Aorta (tissue), 5 donors: ENCODE measurements at regions not wholly inside any gene's neighbourhood (a gene's known extent, or its start where the extent isn't known, plus 50 kb on each side); places are given as distances from the start of the nearest gene placed in this dataset.

ENCODE experiments used
- ATAC-seq: fragments of 200-7000 bp; cut with Tn5 transposase; one replicate; pipeline ENCODE4 v1.9.1; 2022; ENCODE audit warnings: moderate library complexity; ENCODE audit not compliant: low FRiP score
- DNase-seq, 2 donors: peaks; one replicate each; pipeline ENCODE4 v3.0.0-alpha.2; 2020
- H3K27ac ChIP-seq, 2 donors: one replicate each; pipeline ENCODE4 v1.5.1; 2013; ENCODE audit warnings: low read length in 2 of 2, mild to moderate bottlenecking in 2 of 2, moderate library complexity in 2 of 2, control low read depth in 1 of 2, inconsistent platforms in 1 of 2, low read depth in 1 of 2
- H3K27me3 ChIP-seq, 2 donors: one replicate each; pipeline ENCODE4 v1.6.1; 2013; ENCODE audit warnings: control low read depth in 1 of 2, low read length in 1 of 2, mild to moderate bottlenecking in 1 of 2, moderate library complexity in 1 of 2; ENCODE audit not compliant: insufficient read depth in 2 of 2, control insufficient read depth in 1 of 2
- H3K36me3 ChIP-seq, 2 donors: one replicate each; pipeline ENCODE4 v1.6.1; 2013; ENCODE audit warnings: control low read depth in 1 of 2, low read length in 1 of 2, mild to moderate bottlenecking in 1 of 2; ENCODE audit not compliant: insufficient read depth in 2 of 2, control insufficient read depth in 1 of 2
- H3K4me1 ChIP-seq, 2 donors: one replicate each; pipeline ENCODE4 v1.6.1; 2013; ENCODE audit warnings: low read length in 2 of 2, control low read depth in 1 of 2, mild to moderate bottlenecking in 1 of 2, moderate library complexity in 1 of 2; ENCODE audit not compliant: insufficient read depth in 2 of 2, control insufficient read depth in 1 of 2
- H3K4me3 ChIP-seq, 2 donors: one replicate each; pipeline ENCODE4 v1.5.1; 2013; ENCODE audit warnings: low read length in 2 of 2, control low read depth in 1 of 2, mild to moderate bottlenecking in 1 of 2
- H3K9me3 ChIP-seq: one replicate; pipeline ENCODE4 v1.6.1; 2013; ENCODE audit warnings: mild to moderate bottlenecking, low read length; ENCODE audit not compliant: control insufficient read depth
- WGBS, 2 donors: extraction: QIAGEN DNeasy Blood & Tissue Kit; methylation state at CpG; one replicate each; pipeline ENCODE4 v1.1.7; 2013; 5-methylcytosine and 5-hydroxymethylcytosine counted together
- intact Hi-C, 2 donors: fragments of 100-400 bp; cut with DNase I; formaldehyde crosslinking; loops; one replicate each; pipeline versions ENCODE4 v1.14.2 to v1.15.0; 2022
- donor health status: healthy with polysubstance abuse.
- donor health status: Bipolar disorder and iron deficiency.
- donor health status: DM: no; HTN: no; CAD: no.
- donor health status: DM: no; HTN: no; CAD: no.
- donor health status: DM: yes; HTN: yes; CAD: no.

DNA sequence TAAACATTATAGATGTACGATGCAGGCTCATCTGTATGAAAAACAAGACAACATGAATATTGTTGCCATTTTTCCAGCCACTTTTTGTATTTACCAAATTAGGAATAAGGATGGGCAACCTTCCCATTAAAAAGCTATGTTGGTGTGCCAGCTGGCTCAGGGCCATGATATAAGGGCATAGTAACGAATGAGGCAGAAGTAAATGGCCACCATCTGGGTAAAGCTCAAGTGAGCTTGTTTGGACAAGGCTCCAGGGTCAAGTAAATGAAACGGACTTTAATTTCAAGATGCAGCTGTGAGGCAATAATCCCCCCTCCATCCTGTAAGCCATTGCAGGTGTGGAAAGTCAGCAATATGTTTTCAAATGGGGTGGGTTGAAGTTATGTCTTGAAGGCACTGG is 930.9 kb upstream of the CDH8 start:
- 37 to 41% methylated on average over 3 of the region's 3 CpGs for WGBS, 2 donors
- no peaks in the 10 kb centered on the region for H3K36me3 ChIP-seq
- no peak overlapping the region for H3K4me3 ChIP-seq
- no peak for DNase-seq
- no peak overlapping the region for H3K27ac ChIP-seq
- peaks cover 0 to 1% of the 10 kb centered on the region in 2 donors for H3K27me3 ChIP-seq
- intact Hi-C loops = no loop called here
- ATAC-seq = no peak
- H3K4me1 ChIP-seq = no peaks in the 10 kb centered on the region
- H3K9me3 ChIP-seq = no peaks in the 10 kb centered on the region

DNA sequence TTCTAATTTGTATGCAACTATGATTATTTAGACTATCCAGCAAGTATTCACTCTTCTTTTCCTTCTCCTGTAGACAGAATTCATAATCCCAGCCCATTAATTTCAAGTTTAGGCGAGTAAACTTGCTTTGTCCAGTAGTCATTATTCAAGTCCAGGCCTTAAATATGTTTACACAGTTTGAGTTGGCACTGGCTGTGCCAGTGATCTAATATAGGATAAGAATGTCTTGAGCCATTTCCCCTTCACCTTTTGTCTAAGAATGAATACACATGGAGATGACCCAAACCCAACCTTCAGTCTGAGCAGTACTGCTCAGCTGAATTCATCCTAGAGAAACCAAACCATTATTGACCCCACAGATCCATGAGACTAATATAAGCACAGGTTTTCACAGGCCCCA is 930.4 kb upstream of the CDH8 start:
- no peaks in the 10 kb centered on the region for H3K4me1 ChIP-seq
- ATAC-seq = no peak
- no peak for DNase-seq
- 76 to 82% methylated on average over 1 of the region's 1 CpG for WGBS, 2 donors
- no peaks in the 10 kb centered on the region for H3K9me3 ChIP-seq
- no peaks in the 10 kb centered on the region for H3K36me3 ChIP-seq
- H3K4me3 ChIP-seq = no peak overlapping the region
- intact Hi-C loops = no loop called here
- H3K27me3 ChIP-seq = peaks cover 0 to 1% of the 10 kb centered on the region in 2 donors
- H3K27ac ChIP-seq = no peak overlapping the region

DNA sequence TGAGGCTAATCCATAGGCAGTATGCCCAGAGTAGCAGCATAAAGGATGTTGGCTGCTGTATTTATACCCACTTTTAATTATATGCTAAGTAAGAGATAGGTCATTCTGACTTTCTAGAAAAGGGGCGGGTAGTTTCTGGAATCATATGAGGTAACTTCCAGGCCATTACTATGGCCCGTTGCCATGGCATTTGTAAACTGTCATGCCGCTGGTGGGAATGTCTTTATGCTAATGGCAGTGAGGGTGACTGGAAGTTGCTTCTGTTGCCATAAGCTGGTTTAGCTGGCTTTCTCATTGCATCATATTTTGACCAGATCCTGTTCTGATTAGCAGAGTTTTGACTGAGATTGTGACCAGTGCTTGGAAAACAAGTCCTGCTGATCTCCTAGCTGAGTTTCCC is 929.6 kb upstream of the CDH8 start:
- WGBS, 2 donors = 82 to 89% methylated on average over 3 of the region's 3 CpGs
- Histone ChIP-seq H3K27me3 (peaks cover 0 to 1% of the 10 kb centered on the region in 2 donors), H3K4me1 (no peaks in the 10 kb centered on the region), H3K4me3 (no peak overlapping the region), H3K9me3 (no peaks in the 10 kb centered on the region), H3K36me3 (no peaks in the 10 kb centered on the region), H3K27ac (no peak overlapping the region)
- ATAC-seq (no peak), DNase-seq (no peak)
- intact Hi-C loops = no loop called here

DNA sequence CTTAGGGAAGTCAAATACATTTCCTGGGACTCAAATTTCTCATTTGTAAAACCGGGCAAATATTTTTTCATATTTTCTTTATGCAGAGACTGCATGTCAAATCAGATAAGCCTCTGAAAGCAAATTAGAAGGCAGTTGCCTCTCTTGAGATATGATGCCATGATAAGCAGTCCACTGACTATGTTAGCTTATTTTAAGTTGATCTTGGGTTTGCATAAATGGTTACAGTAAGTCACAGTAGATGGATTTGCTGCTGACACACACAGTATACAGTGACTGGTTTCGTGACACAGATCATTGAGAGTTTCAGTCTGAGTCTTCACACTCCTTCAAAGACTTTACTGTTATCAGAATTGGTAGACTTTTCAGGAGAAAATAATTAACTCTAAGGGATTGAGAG is 927.6 kb upstream of the CDH8 start:
- H3K9me3 ChIP-seq = no peaks in the 10 kb centered on the region
- H3K4me1 ChIP-seq = no peaks in the 10 kb centered on the region
- 20 to 25% methylated on average over 2 of the region's 2 CpGs for WGBS, 2 donors
- intact Hi-C loops = no loop called here
- no peak overlapping the region for H3K4me3 ChIP-seq
- peaks cover 0 to 1% of the 10 kb centered on the region in 2 donors for H3K27me3 ChIP-seq
- H3K27ac ChIP-seq = no peak overlapping the region
- ATAC-seq (no peak), DNase-seq (no peak)
- H3K36me3 ChIP-seq = no peaks in the 10 kb centered on the region

DNA sequence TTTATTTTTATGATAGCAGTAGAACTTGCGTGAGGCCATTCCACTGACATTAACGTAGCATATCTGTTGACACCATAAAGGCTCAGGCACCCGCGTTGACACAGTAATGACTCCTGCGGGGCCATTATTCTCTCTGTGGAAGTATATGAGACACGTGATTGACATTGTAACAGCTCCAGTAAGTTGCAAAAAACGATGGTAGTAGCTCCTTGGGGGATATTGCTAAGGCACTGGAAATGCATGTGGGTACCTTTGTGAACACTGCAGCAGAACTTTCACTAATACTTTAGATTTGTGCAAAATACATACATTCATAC is 918.8 kb upstream of the CDH8 start:
- Histone ChIP-seq H3K4me3 (no peak overlapping the region), H3K27ac (no peak overlapping the region), H3K36me3 (no peaks in the 10 kb centered on the region), H3K27me3 (no peaks in the 10 kb centered on the region), H3K9me3 (no peaks in the 10 kb centered on the region), H3K4me1 (no peaks in the 10 kb centered on the region)
- intact Hi-C loops = no loop called here
- DNase-seq = no peak
- WGBS, 2 donors = 13 to 23% methylated on average over 7 of the region's 7 CpGs
- ATAC-seq = no peak

DNA sequence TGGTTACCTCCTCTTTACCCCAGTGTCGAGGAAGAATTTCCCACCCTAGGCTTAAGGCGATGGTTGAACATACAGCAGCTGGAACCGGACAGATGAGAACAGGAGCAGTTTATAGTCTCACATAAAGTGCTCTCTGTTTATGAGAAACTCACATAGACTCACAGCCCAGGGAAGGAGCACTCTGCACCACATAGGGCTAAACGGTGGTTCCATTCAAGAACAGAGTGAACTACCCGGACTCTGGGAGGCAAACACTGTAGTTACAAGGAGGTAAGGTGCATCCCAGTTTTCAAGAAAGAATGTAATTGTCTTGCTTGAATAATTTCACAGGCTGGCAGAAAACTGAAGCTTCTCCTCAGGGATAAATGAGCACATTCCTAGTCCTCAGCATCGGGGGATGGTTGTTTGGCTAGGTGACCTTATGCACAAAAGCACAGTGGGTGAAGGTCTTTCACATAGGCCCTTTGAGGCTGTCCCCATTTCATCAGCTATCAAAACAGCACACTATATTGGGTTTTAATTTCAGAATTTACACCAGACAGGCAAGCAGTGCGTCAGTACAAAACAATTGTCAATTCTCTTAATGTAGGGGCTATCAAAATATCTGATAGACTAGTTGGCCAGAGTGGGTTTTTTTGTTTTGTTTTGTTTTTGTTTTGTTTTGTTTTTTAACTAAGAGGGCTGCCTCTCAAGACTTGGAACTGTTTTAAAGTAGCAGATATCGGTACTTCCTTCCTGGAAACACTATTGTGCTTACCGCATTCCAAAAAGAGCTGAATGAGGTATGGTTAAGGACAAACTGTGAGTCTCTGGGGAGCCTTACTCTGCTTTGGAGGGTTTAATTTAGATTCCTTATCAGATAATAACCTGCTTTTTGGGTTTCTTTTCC is 918.1 kb upstream of the CDH8 start:
- H3K36me3 ChIP-seq = no peaks in the 10 kb centered on the region
- no peak overlapping the region for H3K4me3 ChIP-seq
- no peak for DNase-seq
- H3K9me3 ChIP-seq = no peaks in the 10 kb centered on the region
- H3K27me3 ChIP-seq = no peaks in the 10 kb centered on the region
- WGBS, 2 donors = 23 to 40% methylated on average over 9 of the region's 9 CpGs
- intact Hi-C loops = no loop called here
- no peaks in the 10 kb centered on the region for H3K4me1 ChIP-seq
- ATAC-seq = no peak
- H3K27ac ChIP-seq = no peak overlapping the region

DNA sequence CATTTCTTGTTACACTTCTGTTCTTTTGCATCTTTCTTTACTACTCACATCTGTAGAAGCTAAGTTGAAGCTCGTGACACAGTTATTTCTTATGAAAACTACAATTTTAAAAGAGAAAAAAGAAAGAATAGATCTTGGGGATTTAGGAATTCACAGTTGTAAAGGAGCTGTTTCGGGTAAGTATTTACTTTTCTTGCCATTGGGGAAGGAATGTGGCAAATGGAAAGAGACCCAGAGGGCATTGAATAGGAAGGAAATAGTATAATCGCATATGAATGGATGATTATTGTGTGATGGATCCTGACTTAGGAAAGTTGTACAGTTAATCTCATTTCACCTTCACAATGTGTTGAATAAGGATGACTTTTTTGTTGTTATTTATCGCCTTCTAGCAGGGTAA is 914.1 kb upstream of the CDH8 start:
- DNase-seq (no peak), ATAC-seq (no peak)
- WGBS, 2 donors = 58 to 62% methylated on average over 4 of the region's 4 CpGs
- intact Hi-C loops = no loop called here
- no peak overlapping the region for H3K4me3 ChIP-seq
- H3K9me3 ChIP-seq = no peaks in the 10 kb centered on the region
- H3K27me3 ChIP-seq = no peaks in the 10 kb centered on the region
- no peak overlapping the region for H3K27ac ChIP-seq
- H3K4me1 ChIP-seq = no peaks in the 10 kb centered on the region
- no peaks in the 10 kb centered on the region for H3K36me3 ChIP-seq

DNA sequence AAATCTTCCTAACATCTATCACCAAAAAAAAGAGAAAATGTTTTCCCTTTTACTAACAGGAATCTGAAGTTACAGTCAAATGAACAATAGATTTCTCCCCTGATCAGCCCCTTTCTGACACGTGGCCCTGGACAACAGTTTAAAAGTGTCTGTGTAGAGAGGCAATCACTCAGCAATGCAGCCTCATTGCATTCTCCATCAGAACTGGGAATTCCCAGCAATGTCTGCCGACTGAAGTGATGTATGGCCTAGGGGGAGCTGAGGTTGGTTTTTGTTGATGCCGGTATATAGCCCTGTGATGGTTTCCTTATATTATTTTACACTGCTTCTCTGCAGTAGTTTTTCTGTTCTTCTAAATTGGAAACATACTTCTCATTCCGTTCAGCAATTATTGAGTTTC is 904.3 kb upstream of the CDH8 start:
- Histone ChIP-seq H3K27me3 (no peaks in the 10 kb centered on the region), H3K9me3 (no peaks in the 10 kb centered on the region), H3K36me3 (no peaks in the 10 kb centered on the region), H3K4me3 (no peak overlapping the region), H3K4me1 (no peaks in the 10 kb centered on the region), H3K27ac (no peak overlapping the region)
- ATAC-seq (no peak), DNase-seq (no peak)
- WGBS, 2 donors = 31 to 37% methylated on average over 4 of the region's 4 CpGs
- intact Hi-C loops = no loop called here

DNA sequence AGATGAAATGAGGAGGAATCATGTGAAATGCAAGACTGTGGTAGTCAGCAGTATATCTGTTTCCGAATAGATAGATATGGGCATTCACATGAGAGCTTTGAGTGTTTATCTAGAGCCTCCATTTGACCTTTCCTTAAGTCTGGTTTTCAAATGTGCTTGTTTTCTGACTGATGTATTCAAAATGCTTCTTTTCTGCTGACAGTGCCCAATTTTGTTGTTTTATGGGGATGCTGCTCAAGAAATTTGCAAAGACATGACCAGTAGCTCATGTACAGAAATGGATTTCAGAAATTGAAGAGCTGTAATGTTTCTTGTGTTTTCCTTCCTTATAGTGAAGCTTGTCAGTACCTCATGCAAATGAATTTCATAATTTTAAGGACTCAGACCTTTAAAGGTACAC is 903.4 kb upstream of the CDH8 start:
- Histone ChIP-seq H3K27ac (no peak overlapping the region), H3K36me3 (no peaks in the 10 kb centered on the region), H3K27me3 (no peaks in the 10 kb centered on the region), H3K4me1 (no peaks in the 10 kb centered on the region), H3K9me3 (no peaks in the 10 kb centered on the region), H3K4me3 (no peak overlapping the region)
- ATAC-seq (no peak), DNase-seq (no peak)
- WGBS, 2 donors = 64 to 74% methylated on average over 1 of the region's 1 CpG
- intact Hi-C loops = no loop called here
